ENCODE measurements at regions not wholly inside any gene's neighbourhood (a gene's known extent, or its start where the extent isn't known, plus 50 kb on each side); places are given as distances from the start of the nearest gene placed in this dataset.
A peak's percentile ranks its signal among the peaks of the same experiment; 100 is the strongest.

- peaks cover 13% of the 10 kb centered on the region for H3K9me3 Mint-ChIP-seq (ENCODE audit: unreplicated experiment)
- peak overlapping the region; percentile 75 for H3K27ac Mint-ChIP-seq (ENCODE audit: unreplicated experiment)
- peaks cover 60% of the 10 kb centered on the region for H3K4me1 Mint-ChIP-seq (ENCODE audit: unreplicated experiment)
- DNase-seq (ENCODE audit: extremely low spot score, unreplicated experiment) = no peak
- no peaks in the 10 kb centered on the region for H3K27me3 Mint-ChIP-seq (ENCODE audit: unreplicated experiment)
- TF ChIP-seq CTCF (IDR thresholded peaks at IDR 0.05) = no peak
- no peak overlapping the region for H3K4me3 Mint-ChIP-seq (ENCODE audit: unreplicated experiment)
- H3K36me3 Mint-ChIP-seq (ENCODE audit: unreplicated experiment) = no peaks in the 10 kb centered on the region
These were observed 199.5 kb upstream of the PUM3 start for GRCh38 chr9:3043369-3043768.

GRCh38 chr9:3040761-3041160 lies 196.9 kb upstream of the PUM3 start:
- no peaks in the 10 kb centered on the region for H3K27me3 Mint-ChIP-seq (ENCODE audit: unreplicated experiment)

DNA sequence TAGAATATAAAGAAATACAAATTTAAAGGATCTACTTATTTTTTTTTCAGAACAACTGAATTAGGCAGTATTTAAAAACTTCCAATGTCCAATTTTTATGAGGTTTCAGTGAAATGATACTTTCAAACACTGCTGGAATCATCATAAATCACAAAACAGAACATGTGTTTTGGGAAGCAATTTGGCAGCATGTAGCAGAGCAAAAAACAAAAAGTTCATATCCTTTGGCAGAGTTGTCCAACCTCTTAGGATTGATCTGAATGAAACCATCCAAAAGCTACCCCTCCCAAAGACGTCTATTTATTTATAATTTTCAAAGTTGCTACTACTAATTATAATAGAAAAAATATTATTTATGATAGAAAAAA lies 192.4 kb upstream of the PUM3 start:
- Mint-ChIP-seq H3K27ac (ENCODE audit: unreplicated experiment) (no peak overlapping the region), H3K27me3 (ENCODE audit: unreplicated experiment) (no peaks in the 10 kb centered on the region), H3K4me1 (ENCODE audit: unreplicated experiment) (peaks cover 11% of the 10 kb centered on the region), H3K36me3 (ENCODE audit: unreplicated experiment) (no peaks in the 10 kb centered on the region), H3K9me3 (ENCODE audit: unreplicated experiment) (no peaks in the 10 kb centered on the region), H3K4me3 (ENCODE audit: unreplicated experiment) (no peak overlapping the region)
- TF ChIP-seq CTCF (IDR thresholded peaks at IDR 0.05) = no peak
- no peak for DNase-seq (ENCODE audit: extremely low spot score, unreplicated experiment)

More at GRCh38 chr9:3040761-3041160, 196.9 kb upstream of the PUM3 start:
- peaks cover 39% of the 10 kb centered on the region for H3K4me1 Mint-ChIP-seq (ENCODE audit: unreplicated experiment)
- H3K36me3 Mint-ChIP-seq (ENCODE audit: unreplicated experiment) = no peaks in the 10 kb centered on the region
- H3K9me3 Mint-ChIP-seq (ENCODE audit: unreplicated experiment) = peaks cover 8% of the 10 kb centered on the region
- no peak for TF ChIP-seq CTCF (IDR thresholded peaks at IDR 0.05)
- DNase-seq (ENCODE audit: extremely low spot score, unreplicated experiment) = no peak
- H3K27ac Mint-ChIP-seq (ENCODE audit: unreplicated experiment) = no peak overlapping the region
- no peak overlapping the region for H3K4me3 Mint-ChIP-seq (ENCODE audit: unreplicated experiment)

DNA sequence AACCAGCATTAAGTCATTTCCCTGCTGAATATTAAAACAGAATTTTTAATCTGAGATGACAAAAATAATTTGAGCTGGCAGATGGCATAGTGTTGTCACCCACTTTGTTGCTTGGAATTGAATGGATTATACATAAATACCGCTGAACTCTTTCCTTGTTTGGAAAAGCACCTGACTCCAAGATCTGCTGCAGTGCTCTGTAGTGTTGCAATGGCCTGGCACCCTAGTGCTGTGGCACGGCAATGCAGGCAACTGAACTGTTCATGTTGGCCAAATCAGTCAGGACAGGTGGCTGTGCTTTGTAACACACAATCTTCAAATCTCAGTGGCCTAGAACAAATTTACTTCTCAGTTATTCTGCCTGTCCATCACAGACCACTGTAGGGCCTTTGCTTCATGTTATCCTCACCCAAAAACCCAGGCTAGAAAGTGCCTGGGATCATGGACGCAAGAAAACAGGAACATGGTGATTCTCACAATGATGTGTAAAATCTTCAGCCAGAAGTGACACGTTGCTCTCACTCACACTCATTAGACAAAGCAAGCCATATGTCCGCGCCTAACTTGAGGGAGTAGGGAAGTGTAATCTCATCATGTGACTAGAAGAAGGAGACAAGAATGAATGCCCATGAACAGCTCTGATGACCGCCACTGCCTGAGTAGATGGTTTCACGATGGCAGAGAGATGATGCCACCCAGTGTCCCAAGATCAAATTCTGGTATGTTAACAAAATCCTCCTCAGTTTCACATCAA lies 191.9 kb upstream of the PUM3 start:
- H3K4me1 Mint-ChIP-seq (ENCODE audit: unreplicated experiment) = peaks cover 6% of the 10 kb centered on the region
- H3K27ac Mint-ChIP-seq (ENCODE audit: unreplicated experiment) = no peak overlapping the region
- TF ChIP-seq CTCF (IDR thresholded peaks at IDR 0.05) = no peak
- no peaks in the 10 kb centered on the region for H3K36me3 Mint-ChIP-seq (ENCODE audit: unreplicated experiment)
- no peak for DNase-seq (ENCODE audit: extremely low spot score, unreplicated experiment)
- no peak overlapping the region for H3K4me3 Mint-ChIP-seq (ENCODE audit: unreplicated experiment)
- no peaks in the 10 kb centered on the region for H3K9me3 Mint-ChIP-seq (ENCODE audit: unreplicated experiment)
- no peaks in the 10 kb centered on the region for H3K27me3 Mint-ChIP-seq (ENCODE audit: unreplicated experiment)

DNA sequence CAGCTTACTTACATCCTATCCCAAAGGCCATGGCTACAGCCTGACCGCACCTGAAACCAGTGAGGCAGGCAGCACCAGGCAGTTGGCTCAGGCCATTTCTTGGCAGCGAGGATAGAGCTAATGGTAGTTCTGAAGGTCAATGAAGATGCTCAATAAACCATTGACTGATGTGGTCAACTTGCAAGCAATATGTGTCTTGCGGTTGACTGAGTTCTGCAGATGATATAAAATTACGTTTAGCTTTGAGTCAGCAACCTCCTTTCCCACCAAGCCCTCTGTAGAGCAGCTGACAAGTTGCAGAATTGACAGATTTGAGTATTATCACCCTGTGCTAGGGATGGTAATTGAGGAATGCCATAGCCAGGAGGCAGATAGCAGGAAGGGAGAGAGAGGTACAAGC lies 189.0 kb upstream of the PUM3 start:
- no peak overlapping the region for H3K27ac Mint-ChIP-seq (ENCODE audit: unreplicated experiment)
- TF ChIP-seq CTCF (IDR thresholded peaks at IDR 0.05) = no peak
- no peaks in the 10 kb centered on the region for H3K27me3 Mint-ChIP-seq (ENCODE audit: unreplicated experiment)
- H3K4me1 Mint-ChIP-seq (ENCODE audit: unreplicated experiment) = peaks cover 7% of the 10 kb centered on the region
- H3K9me3 Mint-ChIP-seq (ENCODE audit: unreplicated experiment) = no peaks in the 10 kb centered on the region
- H3K4me3 Mint-ChIP-seq (ENCODE audit: unreplicated experiment) = no peak overlapping the region
- DNase-seq (ENCODE audit: extremely low spot score, unreplicated experiment) = no peak
- H3K36me3 Mint-ChIP-seq (ENCODE audit: unreplicated experiment) = no peaks in the 10 kb centered on the region
